Body of pancreas (tissue), 4 donors: ENCODE measurements at regions not wholly inside any gene's neighbourhood (a gene's known extent, or its start where the extent isn't known, plus 50 kb on each side); places are given as distances from the start of the nearest gene placed in this dataset.

Experiments used
- ATAC-seq: fragments of 150-250 bp; one replicate; pipeline ENCODE4 v1.9.1; 2016
- DNase-seq, 4 donors: peaks; one replicate each; pipeline ENCODE4 v3.0.0-alpha.2; 2019
- H3K27ac ChIP-seq, 4 donors: fragments of 200-600 bp; sonication (generic); 1 replicate in 3 of 4; 2 replicates in 1 of 4; pipeline versions ENCODE4 v1.5.1 to v1.6.1; 2016 to 2019; ENCODE audit warnings: mild to moderate bottlenecking in 1 of 4, mixed read lengths in 1 of 4, moderate library complexity in 1 of 4
- H3K27me3 ChIP-seq, 2 donors: fragments of 200-600 bp; sonication (generic); one replicate each; pipeline ENCODE4 v1.6.0; 2016; ENCODE audit warnings: mild to moderate bottlenecking in 1 of 2
- H3K36me3 ChIP-seq, 2 donors: fragments of 200-600 bp; sonication (generic); replicated peaks in 1 of 2; 2 replicates each; pipeline ENCODE4 v1.5.1; 2016; ENCODE audit warnings: low read depth in 2 of 2; ENCODE audit not compliant: insufficient read depth in 1 of 2
- H3K4me1 ChIP-seq: fragments of 200-600 bp; sonication (generic); one replicate; pipeline ENCODE4 v1.6.0; 2016
- H3K4me3 ChIP-seq, 2 donors: fragments of 200-600 bp; sonication (generic); 1 replicate in 1 of 2; 2 replicates in 1 of 2; pipeline ENCODE4 v1.5.1; 2016 to 2019
- H3K9me3 ChIP-seq, 3 donors: fragments of 200-600 bp; sonication (generic); 1 replicate in 2 of 3; 2 replicates in 1 of 3; pipeline ENCODE4 v1.5.1; 2016
- POLR2A ChIP-seq, 3 donors: fragments of 450-650 bp; IDR thresholded peaks; one replicate each; pipeline ENCODE4 v1.6.1; 2016; ENCODE audit warnings: antibody characterized with exemption in 3 of 3, mild to moderate bottlenecking in 2 of 3
- WGBS, 2 donors: methylation state at CpG; one replicate each; pipeline ENCODE4 v1.1.5; 2017; 5-methylcytosine and 5-hydroxymethylcytosine counted together
- intact Hi-C: fragments of 100-400 bp; cut with DNase I; formaldehyde crosslinking; loops from one replicate; pipeline ENCODE4 v1.15.1; 2023
- TF ChIP-seq, protein P1 (sequence below), 7 experiments: fragments of 450-650 bp in 4 of 7; fragments of 200-600 bp in 3 of 7; sonication (generic) in 3 of 7; IDR thresholded peaks; one replicate each; pipeline ENCODE4 v1.5.1; 2016 to 2019; ENCODE audit warnings: antibody characterized with exemption in 7 of 7

DNA sequence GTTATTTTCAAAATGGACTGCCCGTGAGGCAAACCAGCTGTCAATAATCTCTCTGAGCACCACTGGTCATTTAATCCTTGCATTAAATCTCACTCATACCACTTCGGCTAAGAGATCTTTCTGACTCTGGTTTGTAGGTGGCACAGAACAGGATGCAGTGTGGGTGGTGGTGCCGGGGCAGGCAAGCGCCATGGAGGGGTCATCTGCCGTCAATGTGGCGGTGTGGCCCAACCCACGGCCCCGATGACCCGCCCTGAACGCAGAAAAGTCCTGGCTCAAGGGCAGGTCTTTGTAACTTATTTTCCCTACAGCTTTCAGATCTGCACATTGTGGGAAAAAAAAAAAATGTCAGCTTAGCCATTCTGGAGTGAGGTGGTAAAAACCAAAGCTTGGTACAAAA lies 73.2 kb upstream of the MGMT start:
- no peak for ATAC-seq
- 61 to 69% methylated on average over 10 of the region's 10 CpGs for WGBS, 2 donors
- Histone ChIP-seq H3K4me1 (no peaks in the 10 kb centered on the region), H3K27me3 (peaks cover 0 to 6% of the 10 kb centered on the region in 2 donors), H3K27ac (no peak overlapping the region), H3K36me3 (no peaks in the 10 kb centered on the region), H3K4me3 (no peak overlapping the region), H3K9me3 (no peaks in the 10 kb centered on the region)
- TF ChIP-seq POLR2A (IDR thresholded peaks at IDR 0.05) = no peak
- TF ChIP-seq, protein P1, sequence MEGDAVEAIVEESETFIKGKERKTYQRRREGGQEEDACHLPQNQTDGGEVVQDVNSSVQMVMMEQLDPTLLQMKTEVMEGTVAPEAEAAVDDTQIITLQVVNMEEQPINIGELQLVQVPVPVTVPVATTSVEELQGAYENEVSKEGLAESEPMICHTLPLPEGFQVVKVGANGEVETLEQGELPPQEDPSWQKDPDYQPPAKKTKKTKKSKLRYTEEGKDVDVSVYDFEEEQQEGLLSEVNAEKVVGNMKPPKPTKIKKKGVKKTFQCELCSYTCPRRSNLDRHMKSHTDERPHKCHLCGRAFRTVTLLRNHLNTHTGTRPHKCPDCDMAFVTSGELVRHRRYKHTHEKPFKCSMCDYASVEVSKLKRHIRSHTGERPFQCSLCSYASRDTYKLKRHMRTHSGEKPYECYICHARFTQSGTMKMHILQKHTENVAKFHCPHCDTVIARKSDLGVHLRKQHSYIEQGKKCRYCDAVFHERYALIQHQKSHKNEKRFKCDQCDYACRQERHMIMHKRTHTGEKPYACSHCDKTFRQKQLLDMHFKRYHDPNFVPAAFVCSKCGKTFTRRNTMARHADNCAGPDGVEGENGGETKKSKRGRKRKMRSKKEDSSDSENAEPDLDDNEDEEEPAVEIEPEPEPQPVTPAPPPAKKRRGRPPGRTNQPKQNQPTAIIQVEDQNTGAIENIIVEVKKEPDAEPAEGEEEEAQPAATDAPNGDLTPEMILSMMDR (IDR thresholded peaks at IDR 0.05) = no peak
- intact Hi-C loops = no loop called here
- no peak for DNase-seq

DNA sequence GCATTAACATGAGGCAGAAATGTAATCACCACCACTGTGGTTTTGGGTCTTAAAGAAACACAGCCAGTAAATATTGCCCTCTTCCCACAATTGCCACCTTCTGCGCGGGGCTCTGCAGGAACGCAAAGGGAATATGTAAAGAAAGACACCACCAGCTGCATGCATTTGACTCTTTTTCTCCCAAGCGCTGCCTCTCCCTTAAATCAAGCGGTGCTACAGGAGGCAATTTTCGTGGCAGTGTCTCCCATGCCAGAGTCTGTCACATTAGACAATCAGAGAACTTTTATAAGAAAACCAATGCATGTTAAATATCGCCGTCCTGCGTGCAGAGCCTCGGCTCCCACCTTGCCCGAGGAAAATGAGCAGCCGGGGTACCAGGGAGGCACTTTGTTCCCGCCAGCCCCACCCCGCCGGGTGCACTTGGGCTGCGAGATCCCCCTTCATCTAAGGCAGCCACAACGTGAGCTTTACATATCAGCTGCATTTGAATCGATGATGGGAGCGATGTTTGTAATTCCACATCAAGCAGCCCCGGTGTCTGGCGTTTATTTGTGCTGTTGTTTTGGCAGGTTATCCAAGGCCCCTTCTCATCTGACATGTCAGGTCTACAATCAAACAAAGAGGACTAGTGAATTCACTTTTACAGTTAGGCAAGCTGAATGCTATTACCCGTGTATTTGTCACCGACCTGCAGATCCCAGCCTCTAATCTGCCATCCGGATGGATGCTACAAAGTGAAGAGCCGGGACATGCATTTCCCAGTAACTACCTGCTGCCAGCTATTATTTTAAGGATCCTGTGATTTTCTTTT lies 72.3 kb upstream of the MGMT start:
- Histone ChIP-seq H3K36me3 (no peaks in the 10 kb centered on the region), H3K27me3 (peaks cover 0 to 6% of the 10 kb centered on the region in 2 donors), H3K27ac (no peak overlapping the region), H3K9me3 (no peaks in the 10 kb centered on the region), H3K4me3 (no peak overlapping the region), H3K4me1 (no peaks in the 10 kb centered on the region)
- DNase-seq = no peak
- WGBS, 2 donors = 45 to 47% methylated on average over 25 of the region's 25 CpGs
- no peak for ATAC-seq
- intact Hi-C loops = no loop called here
- no peak for TF ChIP-seq POLR2A (IDR thresholded peaks at IDR 0.05)
- TF ChIP-seq, protein P1 (IDR thresholded peaks at IDR 0.05) = no peak

DNA sequence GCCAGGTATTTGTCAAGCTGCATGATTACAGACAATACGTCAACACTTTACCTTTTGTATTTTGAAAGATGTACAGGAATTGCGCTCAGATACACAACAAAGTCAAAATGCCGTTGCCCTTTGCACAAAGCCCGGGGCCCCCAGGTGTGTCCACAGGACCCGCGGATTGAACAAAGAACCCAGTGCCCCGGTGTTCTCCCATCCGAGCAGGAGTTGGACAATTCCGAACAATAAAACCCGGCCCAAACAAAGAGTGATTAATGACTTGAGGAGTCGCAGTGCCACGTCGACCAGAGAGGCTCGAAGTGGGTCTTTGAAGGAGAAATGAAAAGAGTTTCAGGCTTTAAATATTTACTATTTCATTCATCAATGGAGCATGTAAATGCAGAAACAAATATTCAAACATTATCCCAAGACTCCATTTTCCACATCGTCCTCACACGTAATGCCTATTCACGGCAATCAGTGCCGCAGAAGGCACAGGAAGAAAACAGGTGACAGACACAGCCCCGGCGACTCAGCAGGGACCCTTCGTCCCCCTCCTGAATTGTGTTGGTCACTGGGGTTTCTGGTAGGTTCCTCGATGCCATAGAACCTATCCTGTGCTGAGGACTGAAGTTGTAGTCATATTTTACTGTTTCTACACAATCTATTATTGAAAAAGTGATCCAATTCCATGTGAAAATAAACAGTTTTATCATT lies 70.9 kb upstream of the MGMT start:
- WGBS, 2 donors = 36 to 40% methylated on average over 22 of the region's 22 CpGs
- Histone ChIP-seq H3K36me3 (no peaks in the 10 kb centered on the region), H3K27ac (no peak overlapping the region), H3K27me3 (peaks cover 0 to 6% of the 10 kb centered on the region in 2 donors), H3K4me3 (no peak overlapping the region), H3K4me1 (no peaks in the 10 kb centered on the region), H3K9me3 (no peaks in the 10 kb centered on the region)
- intact Hi-C loops = no loop called here
- ATAC-seq (no peak), DNase-seq (no peak)
- TF ChIP-seq POLR2A (IDR thresholded peaks at IDR 0.05) = no peak
- TF ChIP-seq, protein P1 (IDR thresholded peaks at IDR 0.05) = no peak

DNA sequence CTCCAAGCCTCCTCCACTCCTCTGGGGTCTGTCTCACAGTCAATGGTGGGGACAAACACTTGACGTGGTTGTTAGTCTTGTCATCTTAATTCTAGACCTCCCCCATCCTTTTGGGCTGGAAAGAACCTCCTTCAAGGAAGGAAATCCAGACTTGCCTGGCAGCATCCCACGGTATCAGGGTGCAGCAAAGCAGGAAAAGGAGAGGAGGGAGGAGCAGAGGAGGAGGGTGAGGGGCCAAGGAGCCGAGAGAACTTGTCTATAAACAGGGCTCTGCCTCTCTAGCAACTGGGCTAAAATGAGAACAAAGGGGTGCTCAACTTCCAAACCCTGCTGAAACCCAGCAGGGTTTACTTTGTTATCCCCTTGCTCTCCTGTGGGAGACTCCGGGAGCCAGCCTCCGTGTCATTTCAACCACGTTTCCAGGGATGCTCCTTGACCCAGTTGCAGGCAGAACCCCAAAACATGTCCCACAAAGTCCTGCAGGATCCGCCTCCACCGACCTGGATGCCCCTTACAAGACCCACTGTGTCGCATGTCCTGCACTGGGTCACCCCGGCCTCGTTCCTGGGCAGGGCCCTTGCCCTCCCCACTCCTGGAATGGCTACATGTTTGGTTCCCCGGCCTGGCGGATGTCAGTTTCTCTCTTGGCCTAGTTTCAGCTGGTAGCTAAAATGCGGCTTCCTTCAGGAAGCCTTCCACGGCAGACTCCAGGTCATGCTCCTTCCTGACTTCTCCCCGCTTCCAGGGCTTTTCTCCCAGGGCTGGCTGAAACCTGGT lies 69.7 kb upstream of the MGMT start:
- no peaks in the 10 kb centered on the region for H3K36me3 ChIP-seq
- intact Hi-C loops = no loop called here
- ATAC-seq (no peak), DNase-seq (no peak)
- no peaks in the 10 kb centered on the region for H3K4me1 ChIP-seq
- H3K4me3 ChIP-seq = no peak overlapping the region
- H3K27ac ChIP-seq = no peak overlapping the region
- H3K27me3 ChIP-seq = peaks cover 0 to 6% of the 10 kb centered on the region in 2 donors
- no peak for TF ChIP-seq POLR2A (IDR thresholded peaks at IDR 0.05)
- TF ChIP-seq, protein P1 (IDR thresholded peaks at IDR 0.05) = no peak
- no peaks in the 10 kb centered on the region for H3K9me3 ChIP-seq
- WGBS, 2 donors = 65 to 73% methylated on average over 16 of the region's 16 CpGs
